ENCODE measurements at regions not wholly inside any gene's neighbourhood (a gene's known extent, or its start where the extent isn't known, plus 50 kb on each side); places are given as distances from the start of the nearest gene placed in this dataset.

DNA sequence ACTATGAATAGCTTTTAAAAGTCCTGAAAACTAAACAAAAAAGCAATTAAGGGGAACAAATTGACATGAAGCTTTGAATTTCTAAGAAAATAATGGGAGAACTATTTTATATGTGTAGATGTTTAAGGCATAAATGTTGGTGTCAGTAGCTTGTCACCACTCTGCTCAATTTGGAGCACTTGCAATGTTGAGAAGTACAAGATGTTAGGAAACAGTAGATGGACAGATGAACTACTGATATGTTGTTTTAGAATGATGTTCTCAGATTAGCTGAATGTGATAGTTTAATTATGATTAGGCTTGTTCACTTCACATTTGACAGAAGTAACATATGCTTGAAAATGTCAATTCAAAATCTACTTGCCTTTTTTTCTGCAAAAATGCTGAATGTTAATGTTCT lies 525.7 kb upstream of the IGFBP7 start:
- TF ChIP-seq, protein P1, sequence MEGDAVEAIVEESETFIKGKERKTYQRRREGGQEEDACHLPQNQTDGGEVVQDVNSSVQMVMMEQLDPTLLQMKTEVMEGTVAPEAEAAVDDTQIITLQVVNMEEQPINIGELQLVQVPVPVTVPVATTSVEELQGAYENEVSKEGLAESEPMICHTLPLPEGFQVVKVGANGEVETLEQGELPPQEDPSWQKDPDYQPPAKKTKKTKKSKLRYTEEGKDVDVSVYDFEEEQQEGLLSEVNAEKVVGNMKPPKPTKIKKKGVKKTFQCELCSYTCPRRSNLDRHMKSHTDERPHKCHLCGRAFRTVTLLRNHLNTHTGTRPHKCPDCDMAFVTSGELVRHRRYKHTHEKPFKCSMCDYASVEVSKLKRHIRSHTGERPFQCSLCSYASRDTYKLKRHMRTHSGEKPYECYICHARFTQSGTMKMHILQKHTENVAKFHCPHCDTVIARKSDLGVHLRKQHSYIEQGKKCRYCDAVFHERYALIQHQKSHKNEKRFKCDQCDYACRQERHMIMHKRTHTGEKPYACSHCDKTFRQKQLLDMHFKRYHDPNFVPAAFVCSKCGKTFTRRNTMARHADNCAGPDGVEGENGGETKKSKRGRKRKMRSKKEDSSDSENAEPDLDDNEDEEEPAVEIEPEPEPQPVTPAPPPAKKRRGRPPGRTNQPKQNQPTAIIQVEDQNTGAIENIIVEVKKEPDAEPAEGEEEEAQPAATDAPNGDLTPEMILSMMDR (tag by site-specific recombination; IDR thresholded peaks at IDR 0.05) = no peak
- TF ChIP-seq, protein P2, sequence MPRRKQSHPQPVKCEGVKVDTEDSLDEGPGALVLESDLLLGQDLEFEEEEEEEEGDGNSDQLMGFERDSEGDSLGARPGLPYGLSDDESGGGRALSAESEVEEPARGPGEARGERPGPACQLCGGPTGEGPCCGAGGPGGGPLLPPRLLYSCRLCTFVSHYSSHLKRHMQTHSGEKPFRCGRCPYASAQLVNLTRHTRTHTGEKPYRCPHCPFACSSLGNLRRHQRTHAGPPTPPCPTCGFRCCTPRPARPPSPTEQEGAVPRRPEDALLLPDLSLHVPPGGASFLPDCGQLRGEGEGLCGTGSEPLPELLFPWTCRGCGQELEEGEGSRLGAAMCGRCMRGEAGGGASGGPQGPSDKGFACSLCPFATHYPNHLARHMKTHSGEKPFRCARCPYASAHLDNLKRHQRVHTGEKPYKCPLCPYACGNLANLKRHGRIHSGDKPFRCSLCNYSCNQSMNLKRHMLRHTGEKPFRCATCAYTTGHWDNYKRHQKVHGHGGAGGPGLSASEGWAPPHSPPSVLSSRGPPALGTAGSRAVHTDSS (tag by site-specific recombination; IDR thresholded peaks at IDR 0.05) = no peak
- TF ChIP-seq, protein P3, sequence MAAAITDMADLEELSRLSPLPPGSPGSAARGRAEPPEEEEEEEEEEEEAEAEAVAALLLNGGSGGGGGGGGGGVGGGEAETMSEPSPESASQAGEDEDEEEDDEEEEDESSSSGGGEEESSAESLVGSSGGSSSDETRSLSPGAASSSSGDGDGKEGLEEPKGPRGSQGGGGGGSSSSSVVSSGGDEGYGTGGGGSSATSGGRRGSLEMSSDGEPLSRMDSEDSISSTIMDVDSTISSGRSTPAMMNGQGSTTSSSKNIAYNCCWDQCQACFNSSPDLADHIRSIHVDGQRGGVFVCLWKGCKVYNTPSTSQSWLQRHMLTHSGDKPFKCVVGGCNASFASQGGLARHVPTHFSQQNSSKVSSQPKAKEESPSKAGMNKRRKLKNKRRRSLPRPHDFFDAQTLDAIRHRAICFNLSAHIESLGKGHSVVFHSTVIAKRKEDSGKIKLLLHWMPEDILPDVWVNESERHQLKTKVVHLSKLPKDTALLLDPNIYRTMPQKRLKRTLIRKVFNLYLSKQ (tag by site-specific recombination; IDR thresholded peaks at IDR 0.05; ENCODE audit: borderline replicate concordance) = no peak
- no peak for TF ChIP-seq ZBTB7A (tag by site-specific recombination; IDR thresholded peaks at IDR 0.05; ENCODE audit: low read depth)
